ENCODE measurements at regions not wholly inside any gene's neighbourhood (a gene's known extent, or its start where the extent isn't known, plus 50 kb on each side); places are given as distances from the start of the nearest gene placed in this dataset.

GRCh38 chr2:35870713-35871112 lies 484.9 kb upstream of the CRIM1 start:
- TF ChIP-seq EZH2phosphoT487 (IDR thresholded peaks at IDR 0.05; ENCODE audit: borderline replicate concordance) (no peak), CTCF (conservative IDR thresholded peaks at IDR 0.05; ENCODE audit: low read length) (no peak)
